ENCODE measurements at regions not wholly inside any gene's neighbourhood (a gene's known extent, or its start where the extent isn't known, plus 50 kb on each side); places are given as distances from the start of the nearest gene placed in this dataset.

- no peak overlapping the region for H3K4me2 ChIP-seq (ENCODE audit: extremely low read depth, insufficient read depth, low read length)
- H3K27me3 ChIP-seq (ENCODE audit: control insufficient read depth, insufficient read depth, low read length) = no peaks in the 10 kb centered on the region
- no peaks in the 10 kb centered on the region for H3K79me2 ChIP-seq (ENCODE audit: control insufficient read depth, insufficient read depth, low read length)
- H3K36me3 ChIP-seq (ENCODE audit: control insufficient read depth, insufficient read depth, low read length) = no peaks in the 10 kb centered on the region
- H2AFZ ChIP-seq (ENCODE audit: low read length) = no peak overlapping the region
- TF ChIP-seq EZH2 (IDR thresholded peaks at IDR 0.05; ENCODE audit: low read length, missing control alignments) (no peak), CTCF (conservative IDR thresholded peaks at IDR 0.05 in 1 of 2, IDR thresholded peaks at IDR 0.05 in 1 of 2; ENCODE audit: low read depth in 1 of 2, low read length in 2 of 2) (peak; percentile 64 to 69)
- DNase-seq (ENCODE audit: low read depth in 2 of 2) = peak; percentile 53 to 66
- no peak overlapping the region for H3K4me3 ChIP-seq (replicated peaks in 1 of 4; ENCODE audit: control extremely low read depth in 1 of 4, insufficient read depth in 1 of 4, low read depth in 3 of 4, low read length in 4 of 4)
- no peaks in the 10 kb centered on the region for H3K9me3 ChIP-seq (ENCODE audit: control insufficient read depth, insufficient read depth, low read depth, low read length)
- no peaks in the 10 kb centered on the region for H4K20me1 ChIP-seq (ENCODE audit: control insufficient read depth, extremely low read depth, insufficient read depth, low read length)
- H3K27ac ChIP-seq (ENCODE audit: insufficient read depth, low read length) = no peak overlapping the region
- H3K9ac ChIP-seq (ENCODE audit: insufficient read depth, low read length) = no peak overlapping the region
- no peaks in the 10 kb centered on the region for H3K4me1 ChIP-seq (ENCODE audit: control insufficient read depth, extremely low read depth, insufficient read depth, low read length)
These were observed 487.7 kb downstream of the TYW1 start for GRCh38 chr7:67484244-67484751.

GRCh38 chr7:67486401-67486800 lies 489.8 kb downstream of the TYW1 start:
- TF ChIP-seq EZH2 (IDR thresholded peaks at IDR 0.05; ENCODE audit: low read length, missing control alignments) (no peak), CTCF (conservative IDR thresholded peaks at IDR 0.05 in 1 of 2, IDR thresholded peaks at IDR 0.05 in 1 of 2; ENCODE audit: low read depth in 1 of 2, low read length in 2 of 2) (no peak)
- Histone ChIP-seq H2AFZ (ENCODE audit: low read length) (no peak overlapping the region), H3K9ac (ENCODE audit: insufficient read depth, low read length) (no peak overlapping the region), H4K20me1 (ENCODE audit: control insufficient read depth, extremely low read depth, insufficient read depth, low read length) (no peaks in the 10 kb centered on the region), H3K36me3 (ENCODE audit: control insufficient read depth, insufficient read depth, low read length) (no peaks in the 10 kb centered on the region), H3K27me3 (ENCODE audit: control insufficient read depth, insufficient read depth, low read length) (no peaks in the 10 kb centered on the region), H3K4me1 (ENCODE audit: control insufficient read depth, extremely low read depth, insufficient read depth, low read length) (no peaks in the 10 kb centered on the region), H3K79me2 (ENCODE audit: control insufficient read depth, insufficient read depth, low read length) (no peaks in the 10 kb centered on the region), H3K27ac (ENCODE audit: insufficient read depth, low read length) (no peak overlapping the region), H3K9me3 (ENCODE audit: control insufficient read depth, insufficient read depth, low read depth, low read length) (no peaks in the 10 kb centered on the region), H3K4me3 (replicated peaks in 1 of 4; ENCODE audit: control extremely low read depth in 1 of 4, insufficient read depth in 1 of 4, low read depth in 3 of 4, low read length in 4 of 4) (no peak overlapping the region), H3K4me2 (ENCODE audit: extremely low read depth, insufficient read depth, low read length) (no peak overlapping the region)
- DNase-seq (ENCODE audit: low read depth in 2 of 2) = no peak

GRCh38 chr7:67487316-67487715 lies 490.7 kb downstream of the TYW1 start:
- Histone ChIP-seq H2AFZ (ENCODE audit: low read length) (no peak overlapping the region), H3K27ac (ENCODE audit: insufficient read depth, low read length) (no peak overlapping the region), H3K9me3 (ENCODE audit: control insufficient read depth, insufficient read depth, low read depth, low read length) (no peaks in the 10 kb centered on the region), H3K79me2 (ENCODE audit: control insufficient read depth, insufficient read depth, low read length) (no peaks in the 10 kb centered on the region), H3K4me1 (ENCODE audit: control insufficient read depth, extremely low read depth, insufficient read depth, low read length) (no peaks in the 10 kb centered on the region), H3K36me3 (ENCODE audit: control insufficient read depth, insufficient read depth, low read length) (no peaks in the 10 kb centered on the region), H3K9ac (ENCODE audit: insufficient read depth, low read length) (no peak overlapping the region), H4K20me1 (ENCODE audit: control insufficient read depth, extremely low read depth, insufficient read depth, low read length) (no peaks in the 10 kb centered on the region), H3K4me2 (ENCODE audit: extremely low read depth, insufficient read depth, low read length) (no peak overlapping the region), H3K27me3 (ENCODE audit: control insufficient read depth, insufficient read depth, low read length) (no peaks in the 10 kb centered on the region), H3K4me3 (replicated peaks in 1 of 4; ENCODE audit: control extremely low read depth in 1 of 4, insufficient read depth in 1 of 4, low read depth in 3 of 4, low read length in 4 of 4) (no peak overlapping the region)
- peak in 1 of 2 donors; percentile 13 for DNase-seq (ENCODE audit: low read depth in 2 of 2)
- TF ChIP-seq CTCF (conservative IDR thresholded peaks at IDR 0.05 in 1 of 2, IDR thresholded peaks at IDR 0.05 in 1 of 2; ENCODE audit: low read depth in 1 of 2, low read length in 2 of 2) = no peak
- TF ChIP-seq EZH2 (IDR thresholded peaks at IDR 0.05; ENCODE audit: low read length, missing control alignments) = no peak

Measured in fibroblast of lung (primary cell).